DMS114 treated with DMSO at 0.1 percent for 48 hours (cell line): ENCODE measurements at regions not wholly inside any gene's neighbourhood (a gene's known extent, or its start where the extent isn't known, plus 50 kb on each side); places are given as distances from the start of the nearest gene placed in this dataset.

Source experiments
- DNase-seq: peaks from one replicate; lab custom pipeline; 2025; ENCODE audit not compliant: unreplicated experiment; lab: John Stamatoyannopoulos, UW

- DNase-seq = no peak
Observed at GRCh38 chr1:234869182-234870019, 259.2 kb downstream of the TOMM20 start.

GRCh38 chr1:234868296-234869147 lies 258.5 kb upstream of the IRF2BP2 start:
- no peak for DNase-seq

- no peak for DNase-seq
Observed at GRCh38 chr1:234866007-234866866, 256.3 kb upstream of the IRF2BP2 start.

GRCh38 chr1:234865171-234866006 lies 255.4 kb upstream of the IRF2BP2 start:
- no peak for DNase-seq

- DNase-seq = no peak
Observed at GRCh38 chr1:234864116-234864515, 254.1 kb upstream of the IRF2BP2 start.

GRCh38 chr1:234863551-234863971 lies 253.6 kb upstream of the IRF2BP2 start:
- DNase-seq = no peak

- no peak for DNase-seq
Observed at GRCh38 chr1:234862944-234863515, 253.1 kb upstream of the IRF2BP2 start.

- no peak for DNase-seq
Observed at GRCh38 chr1:234862360-234862943, 252.5 kb upstream of the IRF2BP2 start.

- DNase-seq = no peak
Observed at GRCh38 chr1:234861761-234862160, 251.8 kb upstream of the IRF2BP2 start.

GRCh38 chr1:234861024-234861620 lies 251.1 kb upstream of the IRF2BP2 start:
- no peak for DNase-seq

GRCh38 chr1:234858722-234859121 lies 248.7 kb upstream of the IRF2BP2 start:
- DNase-seq = no peak

- DNase-seq = no peak
Observed at GRCh38 chr1:234856845-234857245, 246.9 kb upstream of the IRF2BP2 start.

- no peak for DNase-seq
Observed at GRCh38 chr1:234855851-234856250, 245.9 kb upstream of the IRF2BP2 start.

- DNase-seq = no peak
Observed at GRCh38 chr1:234854645-234855039, 244.7 kb upstream of the IRF2BP2 start.

GRCh38 chr1:234853906-234854644 lies 244.1 kb upstream of the IRF2BP2 start:
- DNase-seq = no peak

- no peak for DNase-seq
Observed at GRCh38 chr1:234852659-234853058, 242.7 kb upstream of the IRF2BP2 start.

- no peak for DNase-seq
Observed at GRCh38 chr1:234851450-234852438, 241.8 kb upstream of the IRF2BP2 start.
